HG02798 (cell line): ENCODE measurements at regions not wholly inside any gene's neighbourhood (a gene's known extent, or its start where the extent isn't known, plus 50 kb on each side); places are given as distances from the start of the nearest gene placed in this dataset.

Experiments used
- ATAC-seq: cut with Tn5 transposase; IDR thresholded peaks from one replicate; pipeline ENCODE4 v1.9.1; 2021; ENCODE audit warnings: mild to moderate bottlenecking; ENCODE audit not compliant: unreplicated experiment, poor library complexity

GRCh38 chr5:89449392-89450148 lies 566.6 kb upstream of the MEF2C start:
- ATAC-seq = no peak

- ATAC-seq = no peak
Observed at GRCh38 chr5:89447027-89447426, 564.0 kb upstream of the MEF2C start.

- no peak for ATAC-seq
Observed at GRCh38 chr5:89445106-89445745, 562.2 kb upstream of the MEF2C start.

GRCh38 chr5:89444088-89444487 lies 561.1 kb upstream of the MEF2C start:
- no peak for ATAC-seq

- no peak for ATAC-seq
Observed at GRCh38 chr5:89443508-89443907, 560.5 kb upstream of the MEF2C start.

GRCh38 chr5:89441965-89442364 lies 559.0 kb upstream of the MEF2C start:
- ATAC-seq = no peak

- ATAC-seq = no peak
Observed at GRCh38 chr5:89440670-89441069, 557.7 kb upstream of the MEF2C start.

GRCh38 chr5:89437450-89438435 lies 554.8 kb upstream of the MEF2C start:
- no peak for ATAC-seq

- ATAC-seq = peak; percentile 46
Observed at GRCh38 chr5:89436464-89436863, 553.5 kb upstream of the MEF2C start.

- peak; percentile 87 for ATAC-seq
Observed at GRCh38 chr5:89435347-89435746, 552.4 kb upstream of the MEF2C start.

- ATAC-seq = no peak
Observed at GRCh38 chr5:89428624-89429023, 545.6 kb upstream of the MEF2C start.

GRCh38 chr5:89425062-89425461 lies 542.1 kb upstream of the MEF2C start:
- no peak for ATAC-seq

- no peak for ATAC-seq
Observed at GRCh38 chr5:89421035-89421434, 538.1 kb upstream of the MEF2C start.

GRCh38 chr5:89418407-89419085 lies 535.6 kb upstream of the MEF2C start:
- ATAC-seq = no peak

GRCh38 chr5:89417990-89418389 lies 535.0 kb upstream of the MEF2C start:
- ATAC-seq = no peak

GRCh38 chr5:89417515-89417914 lies 534.5 kb upstream of the MEF2C start:
- no peak for ATAC-seq

GRCh38 chr5:89411891-89412290 lies 528.9 kb upstream of the MEF2C start:
- no peak for ATAC-seq

- ATAC-seq = no peak
Observed at GRCh38 chr5:89407054-89407453, 524.1 kb upstream of the MEF2C start.

- no peak for ATAC-seq
Observed at GRCh38 chr5:89401659-89402058, 518.7 kb upstream of the MEF2C start.

- ATAC-seq = no peak
Observed at GRCh38 chr5:89401012-89401411, 518.0 kb upstream of the MEF2C start.
